Astrocyte (in vitro differentiated cells and primary cell): ENCODE measurements at regions not wholly inside any gene's neighbourhood (a gene's known extent, or its start where the extent isn't known, plus 50 kb on each side); places are given as distances from the start of the nearest gene placed in this dataset.

ENCODE experiments used
- EZH2 ChIP-seq: IDR thresholded peaks from 2 replicates; pipeline ENCODE4 v1.6.1; 2012; ENCODE audit warnings: mild to moderate bottlenecking, low read length, inconsistent platforms; ENCODE audit not compliant: insufficient read depth
- TF ChIP-seq, protein P1 (sequence below): IDR thresholded peaks from 2 replicates; pipeline ENCODE4 v1.5.1; 2011; ENCODE audit warnings: low read depth, mild to moderate bottlenecking, inconsistent platforms, low read length, moderate library complexity; ENCODE audit not compliant: insufficient read depth

GRCh38 chr6:144742779-144743178 lies 457.6 kb downstream of the UTRN start:
- TF ChIP-seq, protein P1, sequence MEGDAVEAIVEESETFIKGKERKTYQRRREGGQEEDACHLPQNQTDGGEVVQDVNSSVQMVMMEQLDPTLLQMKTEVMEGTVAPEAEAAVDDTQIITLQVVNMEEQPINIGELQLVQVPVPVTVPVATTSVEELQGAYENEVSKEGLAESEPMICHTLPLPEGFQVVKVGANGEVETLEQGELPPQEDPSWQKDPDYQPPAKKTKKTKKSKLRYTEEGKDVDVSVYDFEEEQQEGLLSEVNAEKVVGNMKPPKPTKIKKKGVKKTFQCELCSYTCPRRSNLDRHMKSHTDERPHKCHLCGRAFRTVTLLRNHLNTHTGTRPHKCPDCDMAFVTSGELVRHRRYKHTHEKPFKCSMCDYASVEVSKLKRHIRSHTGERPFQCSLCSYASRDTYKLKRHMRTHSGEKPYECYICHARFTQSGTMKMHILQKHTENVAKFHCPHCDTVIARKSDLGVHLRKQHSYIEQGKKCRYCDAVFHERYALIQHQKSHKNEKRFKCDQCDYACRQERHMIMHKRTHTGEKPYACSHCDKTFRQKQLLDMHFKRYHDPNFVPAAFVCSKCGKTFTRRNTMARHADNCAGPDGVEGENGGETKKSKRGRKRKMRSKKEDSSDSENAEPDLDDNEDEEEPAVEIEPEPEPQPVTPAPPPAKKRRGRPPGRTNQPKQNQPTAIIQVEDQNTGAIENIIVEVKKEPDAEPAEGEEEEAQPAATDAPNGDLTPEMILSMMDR: no peak
- TF ChIP-seq EZH2: no peak
